Skeletal muscle tissue (tissue), 3 donors: ENCODE measurements at regions not wholly inside any gene's neighbourhood (a gene's known extent, or its start where the extent isn't known, plus 50 kb on each side); places are given as distances from the start of the nearest gene placed in this dataset.

ENCODE experiments used
- H3K27ac ChIP-seq: one replicate; pipeline ENCODE4 v1.7.0; 2013; ENCODE audit warnings: mild to moderate bottlenecking, low read depth, low read length, inconsistent platforms
- H3K27me3 ChIP-seq, 3 donors: one replicate each; pipeline ENCODE4 v1.7.0; 2013; ENCODE audit warnings: low read length in 3 of 3; ENCODE audit not compliant: control insufficient read depth in 3 of 3, insufficient read depth in 3 of 3
- H3K36me3 ChIP-seq, 3 donors: one replicate each; pipeline ENCODE4 v1.7.0; 2013; ENCODE audit warnings: low read length in 3 of 3; ENCODE audit not compliant: control insufficient read depth in 3 of 3, insufficient read depth in 3 of 3
- H3K4me1 ChIP-seq, 3 donors: one replicate each; pipeline ENCODE4 v1.7.0; 2013; ENCODE audit warnings: low read length in 3 of 3, mild to moderate bottlenecking in 3 of 3; ENCODE audit not compliant: control insufficient read depth in 3 of 3, insufficient read depth in 3 of 3
- H3K4me3 ChIP-seq, 3 donors: one replicate each; pipeline ENCODE4 v1.7.0; 2013; ENCODE audit warnings: low read length in 3 of 3
- H3K9ac ChIP-seq, 3 donors: one replicate each; pipeline ENCODE4 v1.7.0; 2013; ENCODE audit warnings: low read length in 3 of 3, mild to moderate bottlenecking in 3 of 3, moderate library complexity in 2 of 3, low read depth in 1 of 3
- H3K9me3 ChIP-seq, 3 donors: one replicate each; pipeline ENCODE4 v1.7.0; 2013; ENCODE audit warnings: low read length in 3 of 3; ENCODE audit not compliant: control insufficient read depth in 3 of 3
- donor health status: Osteomylitis.

- no peaks in the 10 kb centered on the region for H3K4me1 ChIP-seq
- H3K36me3 ChIP-seq: no peaks in the 10 kb centered on the region
- no peak overlapping the region for H3K27ac ChIP-seq
- peaks cover 0 to 12% (median 7%) of the 10 kb centered on the region in 3 donors for H3K9me3 ChIP-seq
- H3K27me3 ChIP-seq: peaks cover 3 to 13% (median 7%) of the 10 kb centered on the region in 3 donors
- H3K9ac ChIP-seq: no peak overlapping the region
- H3K4me3 ChIP-seq: no peak overlapping the region
These were observed 236.5 kb downstream of the C16orf95 start for GRCh38 chr16:87080571-87081167.

DNA sequence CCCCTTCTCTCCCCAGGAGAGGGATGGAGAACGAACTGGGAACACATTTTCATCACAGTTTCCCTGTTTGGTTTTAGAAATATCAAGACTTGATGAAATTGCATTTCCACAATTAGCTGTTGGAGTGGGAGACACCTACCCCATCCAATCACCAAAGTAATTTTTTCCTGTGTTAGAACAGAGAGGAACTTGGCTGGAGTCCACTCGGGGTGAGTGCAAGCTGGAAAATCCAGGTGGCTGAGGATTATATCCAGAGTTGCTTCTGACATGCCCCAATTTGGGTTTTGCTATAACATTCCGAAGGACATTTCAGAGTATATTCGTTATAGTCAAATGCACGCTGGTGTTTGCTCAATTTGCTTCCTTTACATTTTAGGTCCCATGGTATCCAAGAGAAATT, 231.8 kb downstream of the C16orf95 start:
- H3K27ac ChIP-seq: no peak overlapping the region
- no peaks in the 10 kb centered on the region for H3K27me3 ChIP-seq
- H3K9me3 ChIP-seq: peaks cover 0 to 12% (median 6%) of the 10 kb centered on the region in 3 donors
- no peaks in the 10 kb centered on the region for H3K4me1 ChIP-seq
- no peaks in the 10 kb centered on the region for H3K36me3 ChIP-seq
- no peak overlapping the region for H3K4me3 ChIP-seq
- no peak overlapping the region for H3K9ac ChIP-seq

DNA sequence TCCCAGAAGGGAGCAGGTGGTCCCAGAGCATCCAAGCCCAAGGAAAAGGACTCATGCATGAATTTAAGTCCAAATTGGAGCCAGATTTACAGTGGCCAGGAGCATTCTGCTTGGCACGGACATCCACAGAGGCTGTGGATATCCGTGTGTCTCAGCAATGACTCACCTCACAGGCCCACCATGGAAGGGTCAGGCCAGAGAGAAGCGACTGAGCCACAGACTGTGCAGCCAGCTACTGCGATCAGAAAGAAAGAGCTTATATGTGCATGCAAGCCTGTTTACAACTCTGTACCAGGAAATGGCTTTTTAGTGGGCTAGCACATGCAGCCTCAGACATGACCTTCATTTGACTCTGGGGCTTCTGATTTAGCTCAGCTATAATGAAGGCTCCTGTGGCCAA, 231.0 kb downstream of the C16orf95 start:
- H3K36me3 ChIP-seq: no peaks in the 10 kb centered on the region
- H3K27me3 ChIP-seq: no peaks in the 10 kb centered on the region
- no peak overlapping the region for H3K27ac ChIP-seq
- no peak overlapping the region for H3K4me3 ChIP-seq
- peaks cover 0 to 12% (median 4%) of the 10 kb centered on the region in 3 donors for H3K9me3 ChIP-seq
- no peaks in the 10 kb centered on the region for H3K4me1 ChIP-seq
- H3K9ac ChIP-seq: no peak overlapping the region

GRCh38 chr16:87086575-87086974, 230.6 kb downstream of the C16orf95 start:
- Histone ChIP-seq H3K9ac (no peak overlapping the region), H3K4me1 (no peaks in the 10 kb centered on the region), H3K9me3 (peaks cover 0 to 7% (median 4%) of the 10 kb centered on the region in 3 donors), H3K4me3 (no peak overlapping the region), H3K27ac (no peak overlapping the region), H3K36me3 (no peaks in the 10 kb centered on the region), H3K27me3 (no peaks in the 10 kb centered on the region)

DNA sequence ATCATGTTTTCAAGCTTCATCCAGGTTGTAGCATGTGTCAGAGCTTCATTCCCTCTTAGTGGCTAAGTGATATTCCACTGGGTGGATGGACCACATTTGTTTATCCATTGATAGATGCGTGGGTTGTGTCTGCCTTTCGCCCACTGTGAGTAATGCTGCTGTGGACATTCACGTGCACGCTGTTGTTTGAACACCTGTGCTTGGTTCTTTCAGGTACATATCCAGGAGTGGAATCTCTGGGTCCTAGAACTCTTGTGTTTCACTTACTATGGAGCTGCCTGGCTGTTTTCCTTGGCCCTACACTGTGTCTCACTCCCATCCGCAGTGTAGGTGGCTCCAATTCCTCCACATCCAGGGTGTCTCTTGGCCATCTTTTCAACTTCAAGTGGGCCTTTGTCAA, 224.2 kb downstream of the C16orf95 start:
- peaks cover 9 to 27% (median 26%) of the 10 kb centered on the region in 3 donors for H3K27me3 ChIP-seq
- no peaks in the 10 kb centered on the region for H3K4me1 ChIP-seq

DNA sequence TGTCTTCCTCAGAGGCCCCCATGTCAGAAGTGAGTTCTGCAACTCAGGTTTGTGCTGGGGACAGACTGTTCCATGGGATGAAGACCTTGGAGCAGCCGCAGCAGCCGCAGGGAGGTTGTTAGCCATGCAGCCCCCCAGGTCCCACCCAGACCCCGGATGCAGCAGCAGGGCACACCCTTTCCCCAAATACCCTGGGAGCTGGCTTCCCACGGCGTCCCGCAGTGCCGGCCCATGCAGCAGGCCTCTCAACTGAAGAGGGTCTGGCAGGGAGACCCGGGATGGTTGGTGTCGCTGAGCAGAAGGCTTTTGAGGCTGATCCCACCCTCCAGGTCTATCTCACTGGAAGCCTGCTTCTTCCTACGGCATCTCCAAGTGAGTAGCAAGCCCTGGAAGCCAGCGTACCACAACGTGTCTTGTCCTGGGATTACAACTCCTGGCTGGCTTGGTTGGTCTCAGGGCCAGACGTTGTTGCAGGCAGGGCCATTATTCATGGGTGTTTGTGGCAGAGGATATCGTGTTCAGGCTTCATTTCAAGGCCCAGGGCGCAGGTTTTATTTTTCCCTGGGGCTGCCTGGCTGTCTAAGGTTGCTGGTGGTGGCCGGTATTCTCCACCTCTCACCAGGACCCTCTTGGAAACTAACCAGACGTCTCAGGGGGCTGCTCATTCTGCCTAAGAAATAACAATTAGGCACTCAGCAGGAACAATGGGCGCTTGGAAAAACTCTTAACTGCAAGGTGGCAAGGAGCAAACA, 223.2 kb downstream of the C16orf95 start:
- Histone ChIP-seq H3K27ac (no peak overlapping the region), H3K36me3 (no peaks in the 10 kb centered on the region), H3K9ac (no peak overlapping the region), H3K4me3 (no peak overlapping the region), H3K27me3 (peaks cover 16 to 37% (median 37%) of the 10 kb centered on the region in 3 donors), H3K9me3 (no peaks in the 10 kb centered on the region), H3K4me1 (no peaks in the 10 kb centered on the region)

More for the DNA sequence above, 224.2 kb downstream of the C16orf95 start:
- Histone ChIP-seq H3K9ac (no peak overlapping the region), H3K9me3 (no peaks in the 10 kb centered on the region), H3K4me3 (no peak overlapping the region), H3K27ac (no peak overlapping the region), H3K36me3 (no peaks in the 10 kb centered on the region)

DNA sequence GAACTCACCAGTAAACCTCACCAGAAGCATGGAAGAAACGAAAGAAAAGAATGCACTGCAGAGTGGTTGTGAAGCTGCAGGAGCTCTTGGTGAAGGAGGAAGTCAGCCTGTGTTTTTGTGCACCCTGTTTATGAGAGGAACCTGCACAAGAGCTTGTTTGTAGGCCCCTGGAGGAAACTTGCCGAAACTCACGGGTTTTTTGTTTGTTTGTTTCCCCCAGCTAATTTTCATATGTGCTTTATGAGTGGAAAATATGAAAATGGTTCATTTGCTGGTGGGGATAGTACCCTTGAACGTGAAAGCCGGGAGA, 222.7 kb downstream of the C16orf95 start:
- H3K36me3 ChIP-seq: no peaks in the 10 kb centered on the region
- H3K9ac ChIP-seq: no peak overlapping the region
- no peaks in the 10 kb centered on the region for H3K9me3 ChIP-seq
- H3K27ac ChIP-seq: no peak overlapping the region
- H3K27me3 ChIP-seq: peaks cover 20 to 43% (median 42%) of the 10 kb centered on the region in 3 donors
- no peak overlapping the region for H3K4me3 ChIP-seq
- no peaks in the 10 kb centered on the region for H3K4me1 ChIP-seq

GRCh38 chr16:87095271-87095670, 221.9 kb downstream of the C16orf95 start:
- Histone ChIP-seq H3K4me1 (no peaks in the 10 kb centered on the region), H3K4me3 (no peak overlapping the region), H3K27me3 (peaks cover 27 to 50% (median 48%) of the 10 kb centered on the region in 3 donors), H3K27ac (no peak overlapping the region), H3K36me3 (no peaks in the 10 kb centered on the region), H3K9ac (no peak overlapping the region), H3K9me3 (no peaks in the 10 kb centered on the region)

GRCh38 chr16:87096746-87097333, 220.4 kb downstream of the C16orf95 start:
- H3K4me1 ChIP-seq: no peaks in the 10 kb centered on the region
- no peak overlapping the region for H3K27ac ChIP-seq
- H3K27me3 ChIP-seq: peaks cover 33 to 56% (median 48%) of the 10 kb centered on the region in 3 donors
- H3K9ac ChIP-seq: no peak overlapping the region
- no peaks in the 10 kb centered on the region for H3K36me3 ChIP-seq
- no peaks in the 10 kb centered on the region for H3K9me3 ChIP-seq
- no peak overlapping the region for H3K4me3 ChIP-seq

DNA sequence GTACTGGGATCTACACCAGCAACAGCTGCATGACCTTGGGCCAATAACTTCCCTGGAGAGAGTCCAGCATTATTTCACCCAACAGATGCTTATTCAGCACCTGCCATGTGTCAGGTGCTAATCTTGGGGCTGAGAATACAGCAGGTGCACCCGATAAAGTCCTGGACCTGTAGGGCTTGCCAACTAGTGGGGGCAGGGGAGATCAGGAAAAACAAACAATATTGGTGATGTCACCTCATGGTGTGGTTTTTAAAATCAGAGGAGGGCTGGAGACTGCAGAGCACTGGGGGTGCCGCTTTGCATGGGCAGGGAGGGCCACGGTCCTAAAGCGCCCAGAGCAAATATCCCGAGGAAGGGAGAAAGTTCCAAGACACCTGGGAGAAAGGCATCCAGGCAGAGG, 218.8 kb downstream of the C16orf95 start:
- Histone ChIP-seq H3K27me3 (peaks cover 33 to 55% (median 44%) of the 10 kb centered on the region in 3 donors), H3K4me1 (no peaks in the 10 kb centered on the region)

More for the DNA sequence above, 218.8 kb downstream of the C16orf95 start:
- no peaks in the 10 kb centered on the region for H3K9me3 ChIP-seq
- no peak overlapping the region for H3K9ac ChIP-seq
- no peak overlapping the region for H3K4me3 ChIP-seq
- H3K36me3 ChIP-seq: no peaks in the 10 kb centered on the region
- H3K27ac ChIP-seq: no peak overlapping the region
